ENCODE measurements at regions not wholly inside any gene's neighbourhood (a gene's known extent, or its start where the extent isn't known, plus 50 kb on each side); places are given as distances from the start of the nearest gene placed in this dataset.

DNA sequence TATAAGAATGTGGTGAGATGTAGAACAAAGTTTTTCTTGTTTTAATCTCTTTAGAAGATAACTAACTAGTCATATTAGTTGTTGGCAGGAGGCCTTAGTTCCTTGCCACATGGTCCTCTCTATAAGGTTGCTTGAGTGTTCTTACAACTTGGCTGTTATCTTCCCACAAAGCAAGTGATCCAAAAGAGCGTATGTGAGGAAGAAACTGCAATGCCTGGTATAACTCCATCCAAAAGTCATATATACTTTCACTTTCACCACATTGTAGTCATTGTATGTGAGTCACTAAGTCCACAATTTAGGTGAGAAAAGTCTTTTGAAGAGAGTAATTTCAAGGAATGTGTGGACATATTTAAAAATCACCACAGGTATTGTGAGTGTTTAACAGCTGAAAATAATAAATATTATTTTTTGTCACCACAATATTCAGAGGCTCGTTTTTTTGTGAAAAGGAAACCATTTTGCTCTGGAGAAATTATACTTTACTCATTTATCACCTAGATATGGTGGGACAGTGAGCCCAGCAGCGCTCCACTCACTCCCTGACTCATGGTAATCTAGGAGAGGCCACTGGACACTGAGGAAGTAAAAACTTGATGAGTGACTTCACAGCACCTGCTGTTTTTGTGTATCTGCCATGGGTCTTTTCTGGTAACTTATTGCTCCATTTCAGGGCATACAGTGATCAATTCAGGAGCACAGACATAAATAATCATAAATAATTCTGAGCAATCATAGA is 369.4 kb upstream of the NDST3 start:
- TF ChIP-seq CTCF (IDR thresholded peaks at IDR 0.05 in 2 of 3, conservative IDR thresholded peaks at IDR 0.05 in 1 of 3; ENCODE audit: borderline replicate concordance in 1 of 3, insufficient read depth in 1 of 3, low read depth in 2 of 3, low read length in 2 of 3), result no peak
- TF ChIP-seq, protein P1, sequence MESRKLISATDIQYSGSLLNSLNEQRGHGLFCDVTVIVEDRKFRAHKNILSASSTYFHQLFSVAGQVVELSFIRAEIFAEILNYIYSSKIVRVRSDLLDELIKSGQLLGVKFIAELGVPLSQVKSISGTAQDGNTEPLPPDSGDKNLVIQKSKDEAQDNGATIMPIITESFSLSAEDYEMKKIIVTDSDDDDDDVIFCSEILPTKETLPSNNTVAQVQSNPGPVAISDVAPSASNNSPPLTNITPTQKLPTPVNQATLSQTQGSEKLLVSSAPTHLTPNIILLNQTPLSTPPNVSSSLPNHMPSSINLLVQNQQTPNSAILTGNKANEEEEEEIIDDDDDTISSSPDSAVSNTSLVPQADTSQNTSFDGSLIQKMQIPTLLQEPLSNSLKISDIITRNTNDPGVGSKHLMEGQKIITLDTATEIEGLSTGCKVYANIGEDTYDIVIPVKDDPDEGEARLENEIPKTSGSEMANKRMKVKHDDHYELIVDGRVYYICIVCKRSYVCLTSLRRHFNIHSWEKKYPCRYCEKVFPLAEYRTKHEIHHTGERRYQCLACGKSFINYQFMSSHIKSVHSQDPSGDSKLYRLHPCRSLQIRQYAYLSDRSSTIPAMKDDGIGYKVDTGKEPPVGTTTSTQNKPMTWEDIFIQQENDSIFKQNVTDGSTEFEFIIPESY (IDR thresholded peaks at IDR 0.05; ENCODE audit: extremely low read depth, insufficient replicate concordance, low read length), result no peak

Measured in HCT116 (cell line).